ENCODE measurements at regions not wholly inside any gene's neighbourhood (a gene's known extent, or its start where the extent isn't known, plus 50 kb on each side); places are given as distances from the start of the nearest gene placed in this dataset.
"Not testable (repeated sequence)": the region's sequence is repeated elsewhere in the genome, so short reads cannot be mapped to it uniquely, and the experiment has no call there.

DNA sequence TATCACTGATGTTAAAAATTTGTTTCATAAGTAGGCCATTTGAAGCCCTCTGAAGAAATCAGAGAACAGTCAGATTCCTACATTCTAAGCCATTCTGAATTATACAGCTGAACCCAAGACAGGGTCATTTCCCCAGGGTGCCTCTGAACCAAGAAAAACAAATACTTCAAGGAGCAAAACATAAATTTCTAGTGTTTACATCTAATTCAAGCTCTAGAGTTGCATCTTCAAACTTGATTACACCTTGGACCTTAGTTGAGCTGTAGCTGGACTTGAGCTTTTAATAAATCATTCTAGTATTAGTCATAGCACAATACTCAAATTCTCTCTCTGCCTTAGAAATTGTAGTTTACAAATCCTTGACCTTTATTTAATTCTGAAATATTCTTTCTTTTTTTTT lies 87.6 kb upstream of the IL15 start:
- Histone ChIP-seq H4K20me1 (ENCODE audit: insufficient read depth, low read length, poor library complexity, severe bottlenecking) (no peaks in the 10 kb centered on the region), H3K27me3 (ENCODE audit: insufficient read depth, low read length, poor library complexity, severe bottlenecking) (no peaks in the 10 kb centered on the region), H3K36me3 (ENCODE audit: insufficient read depth, low read length) (no peaks in the 10 kb centered on the region), H3K4me2 (ENCODE audit: low read depth, low read length, poor library complexity, severe bottlenecking) (no peak overlapping the region), H3K9me2 (replicated peaks; ENCODE audit: low read depth, low read length) (no peaks in the 10 kb centered on the region), H3K9ac (ENCODE audit: low read depth, low read length, poor library complexity, severe bottlenecking) (no peak overlapping the region), H3K4me3 (ENCODE audit: low read length, poor library complexity, severe bottlenecking) (no peak overlapping the region), H3K9me3 (ENCODE audit: insufficient read depth, low read depth, low read length) (no peaks in the 10 kb centered on the region), H2AFZ (ENCODE audit: low read length) (no peak overlapping the region), H3K79me2 (ENCODE audit: insufficient read depth, low read length) (no peaks in the 10 kb centered on the region), H3K4me1 (ENCODE audit: insufficient read depth, low read length, poor library complexity, severe bottlenecking) (no peaks in the 10 kb centered on the region), H3F3A (ENCODE audit: low read depth) (no peaks in the 10 kb centered on the region)
- TF ChIP-seq, protein P1, sequence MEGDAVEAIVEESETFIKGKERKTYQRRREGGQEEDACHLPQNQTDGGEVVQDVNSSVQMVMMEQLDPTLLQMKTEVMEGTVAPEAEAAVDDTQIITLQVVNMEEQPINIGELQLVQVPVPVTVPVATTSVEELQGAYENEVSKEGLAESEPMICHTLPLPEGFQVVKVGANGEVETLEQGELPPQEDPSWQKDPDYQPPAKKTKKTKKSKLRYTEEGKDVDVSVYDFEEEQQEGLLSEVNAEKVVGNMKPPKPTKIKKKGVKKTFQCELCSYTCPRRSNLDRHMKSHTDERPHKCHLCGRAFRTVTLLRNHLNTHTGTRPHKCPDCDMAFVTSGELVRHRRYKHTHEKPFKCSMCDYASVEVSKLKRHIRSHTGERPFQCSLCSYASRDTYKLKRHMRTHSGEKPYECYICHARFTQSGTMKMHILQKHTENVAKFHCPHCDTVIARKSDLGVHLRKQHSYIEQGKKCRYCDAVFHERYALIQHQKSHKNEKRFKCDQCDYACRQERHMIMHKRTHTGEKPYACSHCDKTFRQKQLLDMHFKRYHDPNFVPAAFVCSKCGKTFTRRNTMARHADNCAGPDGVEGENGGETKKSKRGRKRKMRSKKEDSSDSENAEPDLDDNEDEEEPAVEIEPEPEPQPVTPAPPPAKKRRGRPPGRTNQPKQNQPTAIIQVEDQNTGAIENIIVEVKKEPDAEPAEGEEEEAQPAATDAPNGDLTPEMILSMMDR (conservative IDR thresholded peaks at IDR 0.05; ENCODE audit: low read length) = no peak
- no peak for TF ChIP-seq EZH2phosphoT487 (IDR thresholded peaks at IDR 0.05; ENCODE audit: borderline replicate concordance)

DNA sequence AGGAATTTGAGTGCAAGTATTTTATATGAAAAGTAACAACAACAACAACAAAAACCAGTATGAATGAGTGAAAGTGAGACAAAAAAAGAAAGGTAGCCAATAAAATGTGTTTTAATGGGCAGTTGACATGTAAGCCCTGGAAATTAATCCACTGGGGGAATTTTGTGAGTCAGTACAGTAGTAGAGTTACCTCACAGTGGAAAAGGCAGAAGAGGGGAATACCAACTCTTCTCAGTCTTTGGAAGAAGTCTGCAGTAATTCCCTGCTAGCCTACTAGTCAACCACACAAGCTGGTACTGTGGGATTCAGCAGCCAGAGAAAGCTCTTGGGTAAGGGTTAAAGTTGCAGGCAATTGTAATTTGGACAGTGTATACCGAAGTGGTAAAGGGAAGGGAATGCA lies 76.3 kb upstream of the IL15 start:
- H3K4me1 ChIP-seq (ENCODE audit: insufficient read depth, low read length, poor library complexity, severe bottlenecking) = no peaks in the 10 kb centered on the region
- H3K4me2 ChIP-seq (ENCODE audit: low read depth, low read length, poor library complexity, severe bottlenecking) = no peak overlapping the region
- H3K36me3 ChIP-seq (ENCODE audit: insufficient read depth, low read length) = no peaks in the 10 kb centered on the region
- H2AFZ ChIP-seq (ENCODE audit: low read length) = no peak overlapping the region
- H3K4me3 ChIP-seq (ENCODE audit: low read length, poor library complexity, severe bottlenecking) = no peak overlapping the region
- no peaks in the 10 kb centered on the region for H3K27me3 ChIP-seq (ENCODE audit: insufficient read depth, low read length, poor library complexity, severe bottlenecking)
- TF ChIP-seq, protein P1 (conservative IDR thresholded peaks at IDR 0.05; ENCODE audit: low read length) = no peak
- TF ChIP-seq EZH2phosphoT487 (IDR thresholded peaks at IDR 0.05; ENCODE audit: borderline replicate concordance) = no peak
- no peaks in the 10 kb centered on the region for H3K9me2 ChIP-seq (replicated peaks; ENCODE audit: low read depth, low read length)
- H3F3A ChIP-seq (ENCODE audit: low read depth) = no peaks in the 10 kb centered on the region
- no peaks in the 10 kb centered on the region for H4K20me1 ChIP-seq (ENCODE audit: insufficient read depth, low read length, poor library complexity, severe bottlenecking)
- H3K79me2 ChIP-seq (ENCODE audit: insufficient read depth, low read length) = no peaks in the 10 kb centered on the region
- H3K9ac ChIP-seq (ENCODE audit: low read depth, low read length, poor library complexity, severe bottlenecking) = no peak overlapping the region
- no peaks in the 10 kb centered on the region for H3K9me3 ChIP-seq (ENCODE audit: insufficient read depth, low read depth, low read length)

DNA sequence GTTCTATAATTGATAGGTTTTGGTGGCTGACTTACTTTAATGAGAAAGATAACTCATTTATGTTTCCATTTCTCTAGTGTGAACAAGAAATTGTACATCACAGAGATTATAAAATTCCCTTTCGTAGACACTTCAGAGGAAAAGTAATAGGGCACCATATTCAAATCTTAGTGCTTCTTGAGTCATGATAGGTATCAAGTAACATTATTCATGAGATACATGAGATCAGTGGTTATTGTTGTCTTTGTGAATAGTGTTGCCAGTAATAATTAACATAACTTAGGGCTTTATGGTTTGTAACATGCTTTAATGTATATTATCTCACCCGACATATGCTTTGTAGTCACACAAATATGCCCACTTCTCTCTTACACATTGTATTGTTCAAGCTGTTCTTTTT lies 73.7 kb upstream of the IL15 start:
- H2AFZ ChIP-seq (ENCODE audit: low read length) = peak overlapping the region; percentile 40; the same call in 1 of the 2 replicates
- no peak for TF ChIP-seq EZH2phosphoT487 (IDR thresholded peaks at IDR 0.05; ENCODE audit: borderline replicate concordance)
- no peaks in the 10 kb centered on the region for H4K20me1 ChIP-seq (ENCODE audit: insufficient read depth, low read length, poor library complexity, severe bottlenecking)
- no peak overlapping the region for H3K4me3 ChIP-seq (ENCODE audit: low read length, poor library complexity, severe bottlenecking)
- no peaks in the 10 kb centered on the region for H3K9me2 ChIP-seq (replicated peaks; ENCODE audit: low read depth, low read length)
- no peaks in the 10 kb centered on the region for H3K36me3 ChIP-seq (ENCODE audit: insufficient read depth, low read length)
- no peak overlapping the region for H3K9ac ChIP-seq (ENCODE audit: low read depth, low read length, poor library complexity, severe bottlenecking)
- H3K4me1 ChIP-seq (ENCODE audit: insufficient read depth, low read length, poor library complexity, severe bottlenecking) = peaks cover 4% of the 10 kb centered on the region
- no peaks in the 10 kb centered on the region for H3K9me3 ChIP-seq (ENCODE audit: insufficient read depth, low read depth, low read length)
- no peaks in the 10 kb centered on the region for H3K79me2 ChIP-seq (ENCODE audit: insufficient read depth, low read length)
- H3K4me2 ChIP-seq (ENCODE audit: low read depth, low read length, poor library complexity, severe bottlenecking) = no peak overlapping the region
- H3F3A ChIP-seq (ENCODE audit: low read depth) = no peaks in the 10 kb centered on the region
- H3K27me3 ChIP-seq (ENCODE audit: insufficient read depth, low read length, poor library complexity, severe bottlenecking) = no peaks in the 10 kb centered on the region

DNA sequence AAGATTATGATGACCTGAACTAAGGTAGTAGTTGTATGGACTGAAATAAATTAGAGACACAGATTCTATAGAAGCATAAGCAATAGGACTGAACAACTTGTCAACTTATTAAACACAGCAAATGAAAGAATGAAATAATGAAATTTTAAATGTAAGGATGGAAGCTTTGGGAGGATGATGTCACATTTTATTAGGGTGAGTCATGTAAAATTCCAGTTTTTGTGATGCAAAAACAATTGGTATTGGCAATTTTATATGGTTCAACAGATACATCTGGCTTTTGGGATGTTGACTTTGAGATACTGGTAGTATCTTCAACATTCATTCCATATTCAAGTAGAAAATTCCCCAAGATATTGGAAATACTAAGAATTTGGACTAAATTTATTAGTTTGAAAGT lies 72.7 kb upstream of the IL15 start:
- Histone ChIP-seq H3K9me2 (replicated peaks; ENCODE audit: low read depth, low read length) (no peaks in the 10 kb centered on the region), H4K20me1 (ENCODE audit: insufficient read depth, low read length, poor library complexity, severe bottlenecking) (no peaks in the 10 kb centered on the region), H3K4me3 (ENCODE audit: low read length, poor library complexity, severe bottlenecking) (no peak overlapping the region), H3K9me3 (ENCODE audit: insufficient read depth, low read depth, low read length) (no peaks in the 10 kb centered on the region), H3K79me2 (ENCODE audit: insufficient read depth, low read length) (no peaks in the 10 kb centered on the region), H3K4me1 (ENCODE audit: insufficient read depth, low read length, poor library complexity, severe bottlenecking) (peaks cover 4% of the 10 kb centered on the region), H3K27me3 (ENCODE audit: insufficient read depth, low read length, poor library complexity, severe bottlenecking) (no peaks in the 10 kb centered on the region), H3K36me3 (ENCODE audit: insufficient read depth, low read length) (no peaks in the 10 kb centered on the region), H3K4me2 (ENCODE audit: low read depth, low read length, poor library complexity, severe bottlenecking) (no peak overlapping the region), H3K9ac (ENCODE audit: low read depth, low read length, poor library complexity, severe bottlenecking) (no peak overlapping the region), H2AFZ (ENCODE audit: low read length) (no peak overlapping the region), H3F3A (ENCODE audit: low read depth) (no peaks in the 10 kb centered on the region)
- TF ChIP-seq EZH2phosphoT487 (IDR thresholded peaks at IDR 0.05; ENCODE audit: borderline replicate concordance) = no peak
- TF ChIP-seq, protein P1 (conservative IDR thresholded peaks at IDR 0.05; ENCODE audit: low read length) = no peak

DNA sequence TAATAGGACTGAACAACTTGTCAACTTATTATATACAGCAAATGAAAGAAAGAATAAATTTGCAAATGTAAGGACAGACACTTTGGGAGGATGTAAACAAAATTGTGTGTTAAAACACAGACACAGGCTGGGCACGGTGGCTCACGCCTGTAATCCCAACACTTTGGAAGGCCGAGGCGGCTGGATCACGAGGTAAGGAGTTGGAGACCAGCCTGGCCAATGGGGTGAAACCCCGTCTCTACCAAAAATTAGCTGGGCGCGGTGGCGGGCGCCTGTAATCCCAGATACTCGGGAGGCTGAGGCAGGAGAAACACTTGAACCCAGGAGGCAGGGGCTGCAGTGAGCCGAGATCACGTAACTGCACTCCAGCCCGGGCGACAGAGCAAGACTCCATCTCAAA lies 71.4 kb upstream of the IL15 start:
- not testable (repeated sequence) for H3K4me1 ChIP-seq (ENCODE audit: insufficient read depth, low read length, poor library complexity, severe bottlenecking)

More for the DNA sequence above, 71.4 kb upstream of the IL15 start:
- not testable (repeated sequence) for H3K27me3 ChIP-seq (ENCODE audit: insufficient read depth, low read length, poor library complexity, severe bottlenecking); H3K79me2 ChIP-seq (ENCODE audit: insufficient read depth, low read length); H4K20me1 ChIP-seq (ENCODE audit: insufficient read depth, low read length, poor library complexity, severe bottlenecking); H2AFZ ChIP-seq (ENCODE audit: low read length); H3K9ac ChIP-seq (ENCODE audit: low read depth, low read length, poor library complexity, severe bottlenecking); H3K9me3 ChIP-seq (ENCODE audit: insufficient read depth, low read depth, low read length); H3K4me3 ChIP-seq (ENCODE audit: low read length, poor library complexity, severe bottlenecking); H3K9me2 ChIP-seq (replicated peaks; ENCODE audit: low read depth, low read length); H3F3A ChIP-seq (ENCODE audit: low read depth); H3K4me2 ChIP-seq (ENCODE audit: low read depth, low read length, poor library complexity, severe bottlenecking); H3K36me3 ChIP-seq (ENCODE audit: insufficient read depth, low read length)

All from Loucy (cell line).